GM12875 (cell line): ENCODE measurements at regions not wholly inside any gene's neighbourhood (a gene's known extent, or its start where the extent isn't known, plus 50 kb on each side); places are given as distances from the start of the nearest gene placed in this dataset.

Source experiments
- H3K4me3 ChIP-seq: one replicate; pipeline ENCODE4 v1.5.1; 2011; ENCODE audit warnings: low read depth, low read length, control low read depth
- TF ChIP-seq, protein P1 (sequence below): IDR thresholded peaks from 2 replicates; pipeline ENCODE4 v1.5.1; 2011; ENCODE audit warnings: low read depth, mild to moderate bottlenecking, control low read depth, inconsistent platforms, low read length, moderate library complexity, borderline replicate concordance; ENCODE audit not compliant: insufficient read depth

DNA sequence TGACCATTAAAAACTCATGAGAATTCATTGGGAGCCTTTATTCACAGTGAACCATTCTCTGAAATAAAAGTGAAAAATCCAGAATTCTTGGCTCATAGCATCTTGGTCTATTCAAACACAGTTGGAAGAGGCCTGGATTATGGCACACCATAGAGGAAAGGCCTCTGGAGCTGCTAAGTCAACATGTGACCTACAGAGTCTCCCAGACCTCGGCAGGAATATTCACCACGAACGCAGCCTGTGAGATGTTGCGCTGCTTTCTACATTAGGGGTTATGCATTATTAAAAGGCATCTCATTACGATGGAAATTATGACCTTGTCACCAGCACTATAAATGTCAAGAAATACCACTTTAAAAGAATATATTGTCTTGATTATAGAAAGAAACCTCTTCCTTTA, 132.6 kb downstream of the EFNB2 start:
- TF ChIP-seq, protein P1, sequence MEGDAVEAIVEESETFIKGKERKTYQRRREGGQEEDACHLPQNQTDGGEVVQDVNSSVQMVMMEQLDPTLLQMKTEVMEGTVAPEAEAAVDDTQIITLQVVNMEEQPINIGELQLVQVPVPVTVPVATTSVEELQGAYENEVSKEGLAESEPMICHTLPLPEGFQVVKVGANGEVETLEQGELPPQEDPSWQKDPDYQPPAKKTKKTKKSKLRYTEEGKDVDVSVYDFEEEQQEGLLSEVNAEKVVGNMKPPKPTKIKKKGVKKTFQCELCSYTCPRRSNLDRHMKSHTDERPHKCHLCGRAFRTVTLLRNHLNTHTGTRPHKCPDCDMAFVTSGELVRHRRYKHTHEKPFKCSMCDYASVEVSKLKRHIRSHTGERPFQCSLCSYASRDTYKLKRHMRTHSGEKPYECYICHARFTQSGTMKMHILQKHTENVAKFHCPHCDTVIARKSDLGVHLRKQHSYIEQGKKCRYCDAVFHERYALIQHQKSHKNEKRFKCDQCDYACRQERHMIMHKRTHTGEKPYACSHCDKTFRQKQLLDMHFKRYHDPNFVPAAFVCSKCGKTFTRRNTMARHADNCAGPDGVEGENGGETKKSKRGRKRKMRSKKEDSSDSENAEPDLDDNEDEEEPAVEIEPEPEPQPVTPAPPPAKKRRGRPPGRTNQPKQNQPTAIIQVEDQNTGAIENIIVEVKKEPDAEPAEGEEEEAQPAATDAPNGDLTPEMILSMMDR: no peak
- H3K4me3 ChIP-seq: no peak overlapping the region

DNA sequence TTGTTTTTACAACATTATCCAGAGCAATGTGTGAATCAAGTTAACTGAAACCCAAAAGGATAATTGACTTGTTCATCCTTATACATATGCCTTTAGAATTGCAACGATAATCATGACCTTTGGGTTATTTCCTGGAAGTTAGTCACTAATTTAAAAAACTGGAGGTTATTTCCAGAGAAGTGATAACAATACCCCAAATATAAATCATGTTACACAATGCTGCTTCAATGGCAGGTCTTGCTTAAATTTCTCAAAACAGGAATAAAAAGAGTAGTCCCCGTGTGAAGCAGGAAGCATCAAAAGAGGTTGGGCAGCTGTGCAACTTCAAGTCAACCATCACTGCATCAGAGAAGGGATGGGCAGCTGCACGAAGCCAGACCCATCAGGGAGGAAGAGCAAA, 134.4 kb downstream of the EFNB2 start:
- H3K4me3 ChIP-seq: no peak overlapping the region
- TF ChIP-seq, protein P1: no peak

DNA sequence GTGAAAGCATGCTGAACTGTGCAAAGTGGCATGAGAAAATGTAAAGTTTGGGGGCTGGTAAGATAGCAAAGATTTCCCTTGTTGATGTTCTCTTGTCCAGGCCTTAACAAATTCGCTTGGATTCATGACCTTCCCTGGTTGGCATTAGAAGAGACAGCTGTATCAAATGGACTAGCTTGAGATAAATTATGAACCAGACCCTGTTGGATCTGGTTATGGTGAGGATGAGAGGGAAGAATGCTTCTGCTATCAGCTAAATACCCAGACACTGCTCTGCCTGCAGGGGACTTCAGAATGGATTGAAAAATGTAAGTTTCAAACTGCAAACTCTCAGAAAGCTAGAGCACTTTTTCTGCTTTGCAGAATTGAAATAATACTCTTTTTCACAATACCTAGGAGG, 135.2 kb downstream of the EFNB2 start:
- TF ChIP-seq, protein P1: no peak
- no peak overlapping the region for H3K4me3 ChIP-seq

DNA sequence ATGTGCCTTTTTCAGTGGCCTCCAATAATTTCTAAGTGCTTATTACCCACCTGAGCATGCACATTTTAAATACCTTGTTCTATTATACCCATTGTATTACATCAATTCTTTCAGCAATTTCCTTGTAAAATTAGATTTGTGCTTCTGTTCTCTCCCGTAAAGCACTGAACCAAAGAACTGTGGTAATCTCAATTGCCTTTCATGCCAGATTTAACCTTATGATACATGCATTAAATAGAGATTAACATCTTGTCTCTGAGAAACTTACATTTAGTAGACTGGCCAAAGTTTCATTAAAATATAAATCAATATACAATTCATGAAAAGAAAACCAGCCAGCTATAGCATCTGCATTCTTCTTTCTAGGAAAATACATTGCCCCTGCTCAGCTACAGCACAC, 137.2 kb downstream of the EFNB2 start:
- H3K4me3 ChIP-seq: no peak overlapping the region
- TF ChIP-seq, protein P1: no peak

DNA sequence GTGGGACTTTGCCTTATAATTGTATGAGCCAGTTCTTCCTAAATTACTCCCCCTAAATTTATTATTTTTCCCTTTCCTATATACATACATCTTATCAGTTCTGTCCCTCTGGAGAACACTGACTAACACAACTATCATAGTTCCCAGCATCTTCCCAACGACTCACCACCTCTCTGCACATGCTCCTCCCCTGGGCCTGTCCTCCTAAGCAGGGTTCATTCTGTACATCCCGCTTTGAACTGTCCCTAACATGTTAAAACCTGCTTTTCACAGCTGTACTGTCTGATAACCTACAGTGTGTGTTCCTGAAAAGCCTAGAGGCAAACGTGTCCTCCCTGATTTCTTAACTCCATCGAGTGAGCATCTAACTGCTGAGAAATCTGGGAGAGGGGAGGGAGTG, 141.7 kb downstream of the EFNB2 start:
- TF ChIP-seq, protein P1: no peak
- H3K4me3 ChIP-seq: no peak overlapping the region

DNA sequence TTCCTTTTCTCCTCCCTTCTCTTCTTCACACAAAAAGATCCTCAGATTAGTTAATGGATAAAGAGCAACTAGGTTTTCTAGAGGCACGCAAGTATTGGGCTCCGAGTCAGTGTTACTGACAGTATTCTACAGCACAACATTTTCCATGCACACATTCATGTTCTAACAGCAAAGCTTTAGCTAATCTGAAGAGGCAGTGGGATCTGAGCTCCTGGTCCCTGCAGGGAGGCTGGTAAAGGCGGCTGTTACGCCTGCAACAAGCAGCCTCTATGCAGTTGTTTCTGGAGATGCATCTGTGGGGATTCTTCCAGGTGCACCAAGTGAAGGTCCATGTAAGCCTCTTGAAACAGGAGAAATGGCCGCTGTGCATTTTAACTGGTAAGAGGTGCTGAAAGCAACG, 143.8 kb downstream of the EFNB2 start:
- no peak overlapping the region for H3K4me3 ChIP-seq
- TF ChIP-seq, protein P1: no peak

DNA sequence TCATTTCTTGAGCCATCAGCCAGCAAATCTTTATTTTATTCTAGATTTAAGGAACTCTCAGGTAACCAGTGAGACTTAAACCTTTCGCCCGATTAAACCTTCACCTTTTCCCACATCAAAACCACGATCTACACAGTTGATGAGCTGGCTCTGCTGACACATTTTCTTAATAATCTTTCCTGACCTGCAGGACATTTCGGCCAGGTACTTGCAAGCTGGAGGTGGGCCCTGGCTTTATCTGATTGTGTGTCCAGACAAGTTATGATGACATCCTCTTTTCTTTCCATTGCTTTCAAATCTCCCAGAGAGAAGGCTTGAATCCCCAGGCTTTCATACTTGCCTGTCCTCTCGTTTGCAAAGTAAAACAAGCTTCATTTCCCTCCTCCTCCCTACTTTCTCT, 144.2 kb downstream of the EFNB2 start:
- TF ChIP-seq, protein P1: no peak

More for the DNA sequence above, 144.2 kb downstream of the EFNB2 start:
- no peak overlapping the region for H3K4me3 ChIP-seq
